ENCODE measurements at regions not wholly inside any gene's neighbourhood (a gene's known extent, or its start where the extent isn't known, plus 50 kb on each side); places are given as distances from the start of the nearest gene placed in this dataset.

DNA sequence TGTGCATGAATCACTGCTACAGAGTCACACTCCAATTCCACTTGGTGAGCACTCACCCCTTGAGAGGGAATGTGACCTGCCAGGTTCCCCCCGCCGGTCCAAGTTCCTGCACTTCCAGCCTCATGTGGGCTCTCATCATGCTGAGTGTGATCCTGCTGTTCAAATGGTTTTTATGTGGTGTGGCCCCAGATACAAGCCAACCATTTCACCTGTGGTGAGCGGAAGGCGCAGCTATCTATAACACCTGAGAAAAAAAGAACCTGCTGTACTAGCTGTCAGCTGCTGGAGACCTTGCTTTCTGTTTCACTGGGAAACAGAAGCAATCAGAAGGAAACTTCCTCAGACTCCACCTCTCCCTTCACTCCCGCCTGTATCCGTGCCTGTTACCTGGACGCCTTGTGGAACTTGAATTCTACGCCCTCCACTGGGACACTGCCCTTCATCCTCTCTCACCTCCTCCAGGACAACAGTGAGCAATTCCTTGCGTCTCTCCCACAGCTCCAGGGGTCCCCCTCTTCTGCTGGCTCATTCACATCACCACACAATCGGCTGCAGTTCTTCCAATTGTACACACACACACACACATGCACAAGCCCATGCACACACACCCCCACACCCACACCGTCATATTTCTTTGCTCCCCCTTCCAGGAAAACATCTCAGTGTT is 64.4 kb upstream of the RPL11 start:
- Histone ChIP-seq H3K4me2 (ENCODE audit: insufficient read depth, low read length) (no peak overlapping the region), H3K9me3 (ENCODE audit: insufficient read depth, low read length, severe bottlenecking) (no peaks in the 10 kb centered on the region), H3K9ac (ENCODE audit: low read depth, low read length) (no peak overlapping the region), H3K4me1 (ENCODE audit: insufficient read depth, low read length) (peaks cover 7% of the 10 kb centered on the region), H3K4me3 (ENCODE audit: low read depth in 1 of 2, low read length in 2 of 2) (no peak overlapping the region), H3K79me2 (ENCODE audit: insufficient read depth, low read length) (no peaks in the 10 kb centered on the region), H4K20me1 (ENCODE audit: insufficient read depth, low read length) (no peaks in the 10 kb centered on the region), H3K27ac (ENCODE audit: low read length) (no peak overlapping the region), H3K36me3 (ENCODE audit: insufficient read depth, low read length) (no peaks in the 10 kb centered on the region), H2AFZ (ENCODE audit: low read depth, low read length) (no peak overlapping the region), H3K27me3 (ENCODE audit: insufficient read depth, low read length, poor library complexity) (no peaks in the 10 kb centered on the region)
- ATAC-seq (ENCODE audit: insufficient read depth, low read depth), result no peak
- DNase-seq, result no peak
- TF ChIP-seq, protein P1, sequence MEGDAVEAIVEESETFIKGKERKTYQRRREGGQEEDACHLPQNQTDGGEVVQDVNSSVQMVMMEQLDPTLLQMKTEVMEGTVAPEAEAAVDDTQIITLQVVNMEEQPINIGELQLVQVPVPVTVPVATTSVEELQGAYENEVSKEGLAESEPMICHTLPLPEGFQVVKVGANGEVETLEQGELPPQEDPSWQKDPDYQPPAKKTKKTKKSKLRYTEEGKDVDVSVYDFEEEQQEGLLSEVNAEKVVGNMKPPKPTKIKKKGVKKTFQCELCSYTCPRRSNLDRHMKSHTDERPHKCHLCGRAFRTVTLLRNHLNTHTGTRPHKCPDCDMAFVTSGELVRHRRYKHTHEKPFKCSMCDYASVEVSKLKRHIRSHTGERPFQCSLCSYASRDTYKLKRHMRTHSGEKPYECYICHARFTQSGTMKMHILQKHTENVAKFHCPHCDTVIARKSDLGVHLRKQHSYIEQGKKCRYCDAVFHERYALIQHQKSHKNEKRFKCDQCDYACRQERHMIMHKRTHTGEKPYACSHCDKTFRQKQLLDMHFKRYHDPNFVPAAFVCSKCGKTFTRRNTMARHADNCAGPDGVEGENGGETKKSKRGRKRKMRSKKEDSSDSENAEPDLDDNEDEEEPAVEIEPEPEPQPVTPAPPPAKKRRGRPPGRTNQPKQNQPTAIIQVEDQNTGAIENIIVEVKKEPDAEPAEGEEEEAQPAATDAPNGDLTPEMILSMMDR (IDR thresholded peaks at IDR 0.05; ENCODE audit: borderline replicate concordance, extremely low read depth, low read length, poor library complexity, severe bottlenecking), result no peak
- TF ChIP-seq EZH2 (IDR thresholded peaks at IDR 0.05; ENCODE audit: borderline replicate concordance, low read depth, low read length, severe bottlenecking), result no peak

DNA sequence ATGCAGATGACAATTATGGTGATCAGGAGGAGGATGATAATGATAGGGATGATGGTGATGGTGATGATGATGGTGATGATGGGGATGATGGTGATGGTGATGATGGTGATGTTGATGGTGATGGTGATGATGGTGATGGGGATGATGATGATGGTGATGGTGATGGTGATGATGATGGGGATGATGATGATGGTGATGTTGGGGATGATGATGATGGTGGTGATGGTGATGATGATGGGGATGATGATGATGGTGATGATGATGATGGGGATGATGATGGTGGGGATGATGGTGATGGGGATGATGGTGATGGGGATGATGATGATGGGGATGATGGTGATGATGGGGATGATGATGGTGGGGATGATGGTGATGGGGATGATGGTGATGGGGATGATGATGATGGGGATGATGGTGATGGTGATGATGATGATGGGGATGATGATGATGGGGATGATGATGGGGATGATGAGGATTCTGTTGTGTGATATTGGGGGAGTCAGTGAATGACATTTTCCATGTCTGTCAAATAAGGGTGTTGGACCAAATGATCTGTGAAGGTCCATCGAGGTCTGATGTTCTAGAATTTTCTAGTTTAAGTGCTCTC is 65.6 kb upstream of the RPL11 start:
- H3K27me3 ChIP-seq (ENCODE audit: insufficient read depth, low read length, poor library complexity), result no peaks in the 10 kb centered on the region
- H4K20me1 ChIP-seq (ENCODE audit: insufficient read depth, low read length), result no peaks in the 10 kb centered on the region
- H3K4me1 ChIP-seq (ENCODE audit: insufficient read depth, low read length), result peaks cover 9% of the 10 kb centered on the region
- no peaks in the 10 kb centered on the region for H3K9me3 ChIP-seq (ENCODE audit: insufficient read depth, low read length, severe bottlenecking)
- H3K79me2 ChIP-seq (ENCODE audit: insufficient read depth, low read length), result no peaks in the 10 kb centered on the region
- H3K36me3 ChIP-seq (ENCODE audit: insufficient read depth, low read length), result no peaks in the 10 kb centered on the region
- no peak overlapping the region for H3K9ac ChIP-seq (ENCODE audit: low read depth, low read length)
- no peak overlapping the region for H3K4me3 ChIP-seq (ENCODE audit: low read depth in 1 of 2, low read length in 2 of 2)
- DNase-seq, result no peak
- H3K27ac ChIP-seq (ENCODE audit: low read length), result no peak overlapping the region
- no peak overlapping the region for H3K4me2 ChIP-seq (ENCODE audit: insufficient read depth, low read length)
- no peak for ATAC-seq (ENCODE audit: insufficient read depth, low read depth)
- H2AFZ ChIP-seq (ENCODE audit: low read depth, low read length), result no peak overlapping the region
- TF ChIP-seq EZH2 (IDR thresholded peaks at IDR 0.05; ENCODE audit: borderline replicate concordance, low read depth, low read length, severe bottlenecking), result no peak
- TF ChIP-seq, protein P1 (IDR thresholded peaks at IDR 0.05; ENCODE audit: borderline replicate concordance, extremely low read depth, low read length, poor library complexity, severe bottlenecking), result no peak

DNA sequence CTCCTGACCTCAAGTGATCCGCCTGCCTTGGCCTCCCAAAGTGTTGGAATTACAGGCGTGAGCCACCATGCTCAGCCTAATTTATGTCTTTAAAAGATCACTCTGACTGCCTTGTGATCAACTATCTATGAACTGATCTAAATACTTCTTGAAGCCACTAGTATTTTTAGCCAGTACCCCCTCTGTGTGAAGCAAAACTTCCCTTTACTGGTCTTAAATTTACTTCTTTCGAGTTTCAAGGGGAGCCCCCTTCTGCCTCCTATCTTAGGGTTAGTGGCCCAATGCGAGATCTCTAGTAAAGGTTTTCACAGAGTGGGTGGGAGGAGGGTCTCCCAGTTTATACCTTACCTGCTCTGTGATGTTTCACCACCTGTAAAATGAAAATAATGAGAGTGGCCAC is 66.1 kb upstream of the RPL11 start:
- Histone ChIP-seq H3K4me3 (ENCODE audit: low read depth in 1 of 2, low read length in 2 of 2) (no peak overlapping the region), H3K4me1 (ENCODE audit: insufficient read depth, low read length) (peaks cover 14% of the 10 kb centered on the region), H2AFZ (ENCODE audit: low read depth, low read length) (no peak overlapping the region), H3K36me3 (ENCODE audit: insufficient read depth, low read length) (no peaks in the 10 kb centered on the region), H3K9me3 (ENCODE audit: insufficient read depth, low read length, severe bottlenecking) (no peaks in the 10 kb centered on the region), H3K27me3 (ENCODE audit: insufficient read depth, low read length, poor library complexity) (peaks cover 2% of the 10 kb centered on the region), H3K27ac (ENCODE audit: low read length) (no peak overlapping the region), H3K4me2 (ENCODE audit: insufficient read depth, low read length) (no peak overlapping the region), H3K79me2 (ENCODE audit: insufficient read depth, low read length) (no peaks in the 10 kb centered on the region), H4K20me1 (ENCODE audit: insufficient read depth, low read length) (no peaks in the 10 kb centered on the region), H3K9ac (ENCODE audit: low read depth, low read length) (no peak overlapping the region)
- ATAC-seq (ENCODE audit: insufficient read depth, low read depth) (no peak), DNase-seq (no peak)
- TF ChIP-seq, protein P1 (IDR thresholded peaks at IDR 0.05; ENCODE audit: borderline replicate concordance, extremely low read depth, low read length, poor library complexity, severe bottlenecking), result no peak
- no peak for TF ChIP-seq EZH2 (IDR thresholded peaks at IDR 0.05; ENCODE audit: borderline replicate concordance, low read depth, low read length, severe bottlenecking)
